ENCODE measurements at regions not wholly inside any gene's neighbourhood (a gene's known extent, or its start where the extent isn't known, plus 50 kb on each side); places are given as distances from the start of the nearest gene placed in this dataset.

GRCh38 chr11:83403691-83404389 is 117.7 kb upstream of the CCDC90B start:
- ChIA-PET CTCF (ENCODE audit: low intra/inter-chr PET ratio) (no interaction called here), POLR2A (no interaction called here)
- Histone ChIP-seq H3K9ac (ENCODE audit: insufficient read depth in 1 of 2, low read depth in 2 of 2, low read length in 2 of 2) (no peak overlapping the region), H3K27me3 (ENCODE audit: control insufficient read depth in 2 of 2, insufficient read depth in 2 of 2, low read length in 2 of 2) (no peaks in the 10 kb centered on the region), H3K36me3 (ENCODE audit: control insufficient read depth, insufficient read depth, low read length) (no peaks in the 10 kb centered on the region), H3K4me1 (replicated peaks in 1 of 2; ENCODE audit: control insufficient read depth in 2 of 2, insufficient read depth in 2 of 2, low read length in 2 of 2) (no peaks in the 10 kb centered on the region), H3K79me2 (ENCODE audit: control insufficient read depth, insufficient read depth, low read length) (no peaks in the 10 kb centered on the region), H3K4me2 (ENCODE audit: insufficient read depth, low read length) (no peak overlapping the region), H3K9me1 (ENCODE audit: control insufficient read depth, insufficient read depth, low read length) (no peaks in the 10 kb centered on the region), H3K9me3 (replicated peaks; ENCODE audit: control insufficient read depth, insufficient read depth, low read depth, low read length) (no peaks in the 10 kb centered on the region), H2AFZ (ENCODE audit: low read depth, low read length) (no peak overlapping the region), H3K27ac (ENCODE audit: extremely low read depth, low read depth, low read length) (no peak overlapping the region), H3K4me3 (no peak overlapping the region), H4K20me1 (replicated peaks; ENCODE audit: control insufficient read depth, insufficient read depth, low read length) (no peaks in the 10 kb centered on the region)
- 1% methylated on average over 7 of the region's 7 CpGs for WGBS (ENCODE audit: insufficient coverage, low coverage, missing lambda C conversion rate)
- ATAC-seq = no peak
- no peak for DNase-seq (ENCODE audit: extremely low read depth in 1 of 4, low spot score in 3 of 4)
- no TSS peak for BruUV-seq (replicated peaks)
- FAIRE-seq = no peak
- intact Hi-C loops (cut with micrococcal nuclease) (no loop called here), in situ Hi-C loops (cut with MboI) (no loop called here)
- TF ChIP-seq LARP7 (IDR thresholded peaks at IDR 0.05) = no peak
- no peak for TF ChIP-seq C11orf30 (IDR thresholded peaks at IDR 0.05; ENCODE audit: low read depth)
- TF ChIP-seq PURB (CRISPR knock-in tag; IDR thresholded peaks at IDR 0.05; ENCODE audit: low read depth) = no peak
- no peak for TF ChIP-seq CHCHD3 (CRISPR knock-in tag; IDR thresholded peaks at IDR 0.05)
- no peak for TF ChIP-seq HINFP (tag; conservative IDR thresholded peaks at IDR 0.05; ENCODE audit: low read depth)
- TF ChIP-seq JUN (IDR thresholded peaks at IDR 0.05; ENCODE audit: borderline replicate concordance, low read depth, low read length) = no peak
- no peak for TF ChIP-seq JUN (CRISPR knock-in tag; IDR thresholded peaks at IDR 0.05; ENCODE audit: borderline replicate concordance)
- no peak for TF ChIP-seq GATAD2B (IDR thresholded peaks at IDR 0.05; ENCODE audit: borderline replicate concordance)
- TF ChIP-seq CAMTA2 (CRISPR knock-in tag; conservative IDR thresholded peaks at IDR 0.05) = no peak
- no peak for TF ChIP-seq ZNF143 (CRISPR knock-in tag; IDR thresholded peaks at IDR 0.05)
- no peak for TF ChIP-seq TCF3 (CRISPR knock-in tag; IDR thresholded peaks at IDR 0.05)
- TF ChIP-seq ZKSCAN1 (IDR thresholded peaks at IDR 0.05; ENCODE audit: low read depth, low read length) = no peak
- no peak for TF ChIP-seq CBX8 (IDR thresholded peaks at IDR 0.05; ENCODE audit: borderline replicate concordance, extremely low read depth, low read depth, low read length, poor library complexity, severe bottlenecking)
- no peak for TF ChIP-seq ZNF57 (CRISPR knock-in tag; IDR thresholded peaks at IDR 0.05)
- TF ChIP-seq NR2F6 (CRISPR knock-in tag; IDR thresholded peaks at IDR 0.05) = no peak
- no peak for TF ChIP-seq FOXJ3 (CRISPR knock-in tag; IDR thresholded peaks at IDR 0.05)
- no peak for TF ChIP-seq ESRRB (CRISPR knock-in tag; IDR thresholded peaks at IDR 0.05; ENCODE audit: borderline replicate concordance)
- no peak for TF ChIP-seq ZNF398 (CRISPR knock-in tag; IDR thresholded peaks at IDR 0.05)
- no peak for TF ChIP-seq ZNF696 (CRISPR knock-in tag; conservative IDR thresholded peaks at IDR 0.05)
- TF ChIP-seq TAF1 (IDR thresholded peaks at IDR 0.05; ENCODE audit: control insufficient read depth, extremely low read depth, insufficient read depth, low read length, severe bottlenecking) = no peak
- TF ChIP-seq ZNF282 (CRISPR knock-in tag; IDR thresholded peaks at IDR 0.05) = no peak
